ENCODE measurements at regions not wholly inside any gene's neighbourhood (a gene's known extent, or its start where the extent isn't known, plus 50 kb on each side); places are given as distances from the start of the nearest gene placed in this dataset.
A peak's percentile ranks its signal among the peaks of the same experiment; 100 is the strongest.

- TF ChIP-seq, protein P1, sequence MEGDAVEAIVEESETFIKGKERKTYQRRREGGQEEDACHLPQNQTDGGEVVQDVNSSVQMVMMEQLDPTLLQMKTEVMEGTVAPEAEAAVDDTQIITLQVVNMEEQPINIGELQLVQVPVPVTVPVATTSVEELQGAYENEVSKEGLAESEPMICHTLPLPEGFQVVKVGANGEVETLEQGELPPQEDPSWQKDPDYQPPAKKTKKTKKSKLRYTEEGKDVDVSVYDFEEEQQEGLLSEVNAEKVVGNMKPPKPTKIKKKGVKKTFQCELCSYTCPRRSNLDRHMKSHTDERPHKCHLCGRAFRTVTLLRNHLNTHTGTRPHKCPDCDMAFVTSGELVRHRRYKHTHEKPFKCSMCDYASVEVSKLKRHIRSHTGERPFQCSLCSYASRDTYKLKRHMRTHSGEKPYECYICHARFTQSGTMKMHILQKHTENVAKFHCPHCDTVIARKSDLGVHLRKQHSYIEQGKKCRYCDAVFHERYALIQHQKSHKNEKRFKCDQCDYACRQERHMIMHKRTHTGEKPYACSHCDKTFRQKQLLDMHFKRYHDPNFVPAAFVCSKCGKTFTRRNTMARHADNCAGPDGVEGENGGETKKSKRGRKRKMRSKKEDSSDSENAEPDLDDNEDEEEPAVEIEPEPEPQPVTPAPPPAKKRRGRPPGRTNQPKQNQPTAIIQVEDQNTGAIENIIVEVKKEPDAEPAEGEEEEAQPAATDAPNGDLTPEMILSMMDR (conservative IDR thresholded peaks at IDR 0.05): no peak
- Histone ChIP-seq H3K4me3 (ENCODE audit: low read length) (no peak overlapping the region), H3K27me3 (ENCODE audit: control insufficient read depth, insufficient read depth, low read length, poor library complexity, severe bottlenecking) (no peaks in the 10 kb centered on the region), H3K4me1 (ENCODE audit: control insufficient read depth, insufficient read depth, low read length) (no peaks in the 10 kb centered on the region), H3K9me3 (ENCODE audit: control insufficient read depth, low read length) (peaks cover 37% of the 10 kb centered on the region), H3K27ac (ENCODE audit: low read depth, low read length) (peak overlapping the region; percentile 68), H3K36me3 (ENCODE audit: control insufficient read depth, insufficient read depth, low read length) (no peaks in the 10 kb centered on the region), H3K9ac (ENCODE audit: extremely low read depth, low read length, poor library complexity, severe bottlenecking) (no peak overlapping the region)
- 50 to 85% methylated on average over 2 to 7 of the region's 7 CpGs for WGBS, 2 experiments (ENCODE audit: insufficient coverage in 1 of 2, insufficient read length in 1 of 2)
- Mint-ChIP-seq H3K27ac (peak overlapping the region; percentile 24), H3K9me3 (peaks cover 27% of the 10 kb centered on the region), H3K27me3 (ENCODE audit: insufficient read depth) (no peaks in the 10 kb centered on the region), H3K36me3 (ENCODE audit: low read depth) (peaks cover 6% of the 10 kb centered on the region), H3K4me1 (peaks cover 27% of the 10 kb centered on the region), H3K4me3 (no peak overlapping the region)
- DNase-seq: peak; percentile 78
These were observed 1190.4 kb downstream of the TECRL start for GRCh38 chr4:63218856-63219255.

DNA sequence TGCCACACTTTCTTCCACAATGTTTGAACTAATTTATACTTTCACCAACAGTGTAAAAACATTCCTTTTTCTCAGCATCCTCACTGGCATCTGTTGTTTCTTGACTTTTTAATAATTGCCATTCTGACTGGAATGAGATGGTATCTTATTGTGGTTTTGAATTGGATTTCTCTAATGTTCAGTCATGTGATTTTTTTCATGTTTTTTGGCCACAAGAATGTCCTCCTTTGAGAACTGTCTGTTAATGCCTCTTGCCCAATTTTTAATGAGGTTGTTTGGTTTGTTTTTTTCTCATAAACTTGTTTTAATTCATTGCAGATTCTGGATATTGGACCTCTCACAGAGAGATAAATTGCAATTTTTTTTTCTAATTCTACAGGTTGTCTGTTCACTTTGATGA is 1195.2 kb downstream of the TECRL start:
- TF ChIP-seq, protein P1 (conservative IDR thresholded peaks at IDR 0.05): no peak
- no peak for DNase-seq
- Mint-ChIP-seq H3K4me1 (peaks cover 27% of the 10 kb centered on the region), H3K36me3 (ENCODE audit: low read depth) (peaks cover 6% of the 10 kb centered on the region), H3K27me3 (ENCODE audit: insufficient read depth) (no peaks in the 10 kb centered on the region), H3K27ac (no peak overlapping the region), H3K4me3 (no peak overlapping the region), H3K9me3 (peaks cover 35% of the 10 kb centered on the region)
- H3K9ac ChIP-seq (ENCODE audit: extremely low read depth, low read length, poor library complexity, severe bottlenecking): no peak overlapping the region
- H3K27ac ChIP-seq (ENCODE audit: low read depth, low read length): no peak overlapping the region
- no peaks in the 10 kb centered on the region for H3K36me3 ChIP-seq (ENCODE audit: control insufficient read depth, insufficient read depth, low read length)
- H3K9me3 ChIP-seq (ENCODE audit: control insufficient read depth, low read length): peaks cover 50% of the 10 kb centered on the region
- H3K4me3 ChIP-seq (ENCODE audit: low read length): peak overlapping the region; percentile 68
- H3K27me3 ChIP-seq (ENCODE audit: control insufficient read depth, insufficient read depth, low read length, poor library complexity, severe bottlenecking): no peaks in the 10 kb centered on the region
- H3K4me1 ChIP-seq (ENCODE audit: control insufficient read depth, insufficient read depth, low read length): no peaks in the 10 kb centered on the region

GRCh38 chr4:63211776-63212479 is 1197.3 kb downstream of the TECRL start:
- Mint-ChIP-seq H3K36me3 (ENCODE audit: low read depth) (peaks cover 6% of the 10 kb centered on the region), H3K4me1 (peaks cover 14% of the 10 kb centered on the region), H3K9me3 (peaks cover 39% of the 10 kb centered on the region), H3K4me3 (no peak overlapping the region), H3K27ac (no peak overlapping the region), H3K27me3 (ENCODE audit: insufficient read depth) (no peaks in the 10 kb centered on the region)
- Histone ChIP-seq H3K9ac (ENCODE audit: extremely low read depth, low read length, poor library complexity, severe bottlenecking) (no peak overlapping the region), H3K27ac (ENCODE audit: low read depth, low read length) (no peak overlapping the region), H3K9me3 (ENCODE audit: control insufficient read depth, low read length) (peaks cover 32% of the 10 kb centered on the region), H3K4me1 (ENCODE audit: control insufficient read depth, insufficient read depth, low read length) (no peaks in the 10 kb centered on the region), H3K27me3 (ENCODE audit: control insufficient read depth, insufficient read depth, low read length, poor library complexity, severe bottlenecking) (no peaks in the 10 kb centered on the region), H3K4me3 (ENCODE audit: low read length) (no peak overlapping the region), H3K36me3 (ENCODE audit: control insufficient read depth, insufficient read depth, low read length) (no peaks in the 10 kb centered on the region)
- TF ChIP-seq, protein P1 (conservative IDR thresholded peaks at IDR 0.05): no peak
- 92 to 100% methylated on average over 1 to 2 of the region's 2 CpGs for WGBS, 2 experiments (ENCODE audit: insufficient coverage in 1 of 2, insufficient read length in 1 of 2)
- DNase-seq: no peak
